K562 (cell line): ENCODE measurements at regions not wholly inside any gene's neighbourhood (a gene's known extent, or its start where the extent isn't known, plus 50 kb on each side); places are given as distances from the start of the nearest gene placed in this dataset.

ENCODE experiments used
- ATAC-seq: fragments of 200-7000 bp; cut with Tn5 transposase; 3 replicates; pipeline ENCODE4 v1.9.1; 2020; ENCODE audit warnings: moderate library complexity
- BruUV-seq: library from RNA; stranded (reverse); fragments of 400-500 nt; replicated peaks from 2 replicates; lab custom pipeline; 2021; lab: Mats Ljungman, UMichigan
- CTCF ChIA-PET: fragments of 300-600 bp; formaldehyde crosslinking; extraction: SDS; loops from one replicate; lab custom pipeline; 2021; ENCODE audit warnings: low intra/inter-chr PET ratio; lab: Yijun Ruan, JAX
- POLR2A ChIA-PET: fragments of 300-600, 350-650 bp; sonication (Branson Sonifier 250); formaldehyde crosslinking; extraction: SDS; loops from one replicate; lab custom pipeline; 2021; ENCODE audit warnings: antibody characterized with exemption, inconsistent platforms; lab: Yijun Ruan, JAX
- DNase-seq, 4 experiments: peaks; one replicate each; pipeline versions ENCODE4 v3.0.0 to v3.0.0-alpha.2; 2011 to 2018; ENCODE audit warnings: low spot score in 3 of 4, mixed read lengths in 3 of 4; ENCODE audit errors: extremely low read depth in 1 of 4
- FAIRE-seq: peaks from 2 replicates; lab custom pipeline; 2011; peaks lifted over from hg19 to GRCh38; lab: Jason Lieb, UNC
- H2AFZ ChIP-seq: 2 replicates; pipeline ENCODE4 v1.6.0; 2011; ENCODE audit warnings: low read depth, low read length, control low read depth, inconsistent platforms
- H3K27ac ChIP-seq: fragments of 200-600 bp; 3 replicates; pipeline ENCODE4 v1.8.0; 2011; ENCODE audit warnings: low read depth, mild to moderate bottlenecking, control low read depth, inconsistent platforms, low read length, moderate library complexity, mixed read lengths; ENCODE audit errors: extremely low read depth
- H3K27me3 ChIP-seq, 2 experiments: fragments of 300-600 bp in 1 of 2; 2 replicates in 1 of 2; 3 replicates in 1 of 2; pipeline versions ENCODE4 v1.6.0 to v1.8.0; 2011; ENCODE audit warnings: inconsistent platforms in 2 of 2, low read length in 2 of 2, mild to moderate bottlenecking in 1 of 2, mixed read lengths in 1 of 2, moderate library complexity in 1 of 2; ENCODE audit not compliant: control insufficient read depth in 2 of 2, insufficient read depth in 2 of 2
- H3K36me3 ChIP-seq: fragments of 300-600 bp; 3 replicates; pipeline ENCODE4 v1.8.0; 2011; ENCODE audit warnings: mild to moderate bottlenecking, low read length, inconsistent platforms; ENCODE audit not compliant: control insufficient read depth, insufficient read depth
- H3K4me1 ChIP-seq, 2 experiments: fragments of 200-600 bp in 1 of 2; replicated peaks in 1 of 2; 2 replicates in 1 of 2; 3 replicates in 1 of 2; pipeline versions ENCODE4 v1.5.1 to v1.8.0; 2011; ENCODE audit warnings: inconsistent platforms in 2 of 2, low read length in 2 of 2, mild to moderate bottlenecking in 1 of 2, mixed read lengths in 1 of 2, moderate library complexity in 1 of 2; ENCODE audit not compliant: control insufficient read depth in 2 of 2, insufficient read depth in 2 of 2
- H3K4me2 ChIP-seq: 2 replicates; pipeline ENCODE4 v1.6.1; 2011; ENCODE audit warnings: low read length, control low read depth, inconsistent platforms, mixed read lengths; ENCODE audit not compliant: insufficient read depth
- H3K4me3 ChIP-seq: fragments of 200-600 bp; sonication (generic), shearing (Covaris generic); 2 replicates; pipeline ENCODE4 v1.5.1; 2016; ENCODE audit warnings: control low read depth, inconsistent platforms
- H3K79me2 ChIP-seq: fragments of 200-600 bp; 3 replicates; pipeline ENCODE4 v1.8.0; 2011; ENCODE audit warnings: low read length, inconsistent platforms; ENCODE audit not compliant: control insufficient read depth, insufficient read depth
- H3K9ac ChIP-seq, 2 experiments: 2 replicates each; pipeline versions ENCODE4 v1.6.0 to v1.6.1; 2011; ENCODE audit warnings: low read depth in 2 of 2, low read length in 2 of 2, control low read depth in 1 of 2, inconsistent platforms in 1 of 2, mild to moderate bottlenecking in 1 of 2, mixed read lengths in 1 of 2; ENCODE audit not compliant: insufficient read depth in 1 of 2
- H3K9me1 ChIP-seq: one replicate; pipeline ENCODE4 v1.6.0; 2011; ENCODE audit warnings: inconsistent platforms, mild to moderate bottlenecking, low read length, moderate library complexity; ENCODE audit not compliant: control insufficient read depth, insufficient read depth
- H3K9me3 ChIP-seq: replicated peaks from 2 replicates; pipeline ENCODE4 v1.5.1; 2011; ENCODE audit warnings: low read depth, low read length, inconsistent platforms; ENCODE audit not compliant: control insufficient read depth, insufficient read depth
- H4K20me1 ChIP-seq: replicated peaks from 2 replicates; pipeline ENCODE4 v1.6.1; 2011; ENCODE audit warnings: low read length, inconsistent platforms, mixed read lengths; ENCODE audit not compliant: control insufficient read depth, insufficient read depth
- BMI1 ChIP-seq: fragments of 150-350 bp; IDR thresholded peaks from 2 replicates; pipeline ENCODE4 v1.6.1; 2014; ENCODE audit warnings: low read length
- CBX5 ChIP-seq: IDR thresholded peaks from 2 replicates; pipeline ENCODE4 v1.6.1; 2014; ENCODE audit warnings: low read depth, borderline replicate concordance
- HLTF ChIP-seq: fragments of 450-650 bp; IDR thresholded peaks from 2 replicates; pipeline ENCODE4 v1.6.1; 2016
- NFIX ChIP-seq: fragments of 250-450 bp; sonication (Bioruptor Pico); IDR thresholded peaks from 2 replicates; pipeline ENCODE4 v1.4.0; 2020; ENCODE audit warnings: low read depth, mild to moderate bottlenecking, moderate library complexity
- POLR2A ChIP-seq: fragments of 450-650 bp; conservative IDR thresholded peaks from 2 replicates; pipeline ENCODE4 v1.6.1; 2016
- RHOXF2B ChIP-seq: fragments of 250-450 bp; sonication (Bioruptor Pico); conservative IDR thresholded peaks from 2 replicates; pipeline ENCODE4 v1.5.1; 2021
- SETDB1 ChIP-seq: IDR thresholded peaks from one replicate; pipeline ENCODE4 v1.6.1; 2012; ENCODE audit warnings: low read length, control low read depth, inconsistent platforms
- TOE1 ChIP-seq, 2 experiments: fragments of 450-650 bp in 1 of 2; sonication (generic) in 1 of 2; formaldehyde crosslinking in 1 of 2; IDR thresholded peaks; 2 replicates each; pipeline versions ENCODE4 v1.7.1 to v1.8.0; 2016 to 2022; ENCODE audit warnings: borderline replicate concordance in 2 of 2, mild to moderate bottlenecking in 2 of 2, antibody characterized with exemption in 1 of 2, inconsistent platforms in 1 of 2, low read depth in 1 of 2, missing genetic modification reagents in 1 of 2, moderate library complexity in 1 of 2
- ZFP30 ChIP-seq: fragments of 250-450 bp; sonication (Bioruptor Pico); IDR thresholded peaks from 2 replicates; pipeline ENCODE4 v1.8.0; 2022; ENCODE audit warnings: moderate library complexity, mild to moderate bottlenecking, inconsistent platforms, borderline replicate concordance
- ZNF3 ChIP-seq: fragments of 250-450 bp; sonication (Bioruptor Pico); IDR thresholded peaks from 2 replicates; pipeline ENCODE4 v1.5.0; 2021; ENCODE audit warnings: mild to moderate bottlenecking, moderate library complexity
- ZNF57 ChIP-seq: fragments of 450-650 bp; formaldehyde crosslinking; IDR thresholded peaks from 2 replicates; pipeline ENCODE4 v1.4.0; 2020; ENCODE audit warnings: mild to moderate bottlenecking, moderate library complexity
- ZNF830 ChIP-seq: fragments of 250-450 bp; sonication (Bioruptor Pico); IDR thresholded peaks from 2 replicates; pipeline ENCODE4 v1.5.0; 2021; ENCODE audit warnings: mild to moderate bottlenecking
- WGBS: fragments of 100-300 bp; shearing (Covaris generic); methylation state at CpG from one replicate; pipeline ENCODE4 v1.1.6; 2016; ENCODE audit warnings: low coverage, mixed read lengths; ENCODE audit not compliant: insufficient coverage; ENCODE audit errors: missing lambda C conversion rate; 5-methylcytosine and 5-hydroxymethylcytosine counted together
- in situ Hi-C: fragments of 300-500 bp; cut with MboI; formaldehyde crosslinking; loops from 4 replicates; pipeline ENCODE4 v1.15.0; 2018; ENCODE audit warnings: inconsistent platforms, mixed read lengths
- intact Hi-C: fragments of 100-400 bp; cut with micrococcal nuclease; formaldehyde crosslinking; loops from 2 replicates; pipeline ENCODE4 v1.14.2; 2022
- TF ChIP-seq, protein P1 (sequence below): fragments of 450-650 bp; IDR thresholded peaks from 2 replicates; pipeline ENCODE4 v1.6.1; 2016; ENCODE audit warnings: mild to moderate bottlenecking

- H3K4me3 ChIP-seq = no peak overlapping the region
- H3K27ac ChIP-seq = no peak overlapping the region
- ATAC-seq = no peak
- no peak overlapping the region for H3K4me2 ChIP-seq
- intact Hi-C loops (no loop called here), in situ Hi-C loops (no loop called here)
- no peaks in the 10 kb centered on the region for H3K9me3 ChIP-seq
- no peak overlapping the region for H3K9ac ChIP-seq
- no TSS peak for BruUV-seq
- DNase-seq = no peak
- no peaks in the 10 kb centered on the region for H3K36me3 ChIP-seq
- no peaks in the 10 kb centered on the region for H3K79me2 ChIP-seq
- no peaks in the 10 kb centered on the region for H4K20me1 ChIP-seq
- TF ChIP-seq NFIX (CRISPR knock-in tag) (no peak), BMI1 (no peak), ZNF830 (CRISPR knock-in tag) (no peak), SETDB1 (no peak), RHOXF2B (CRISPR knock-in tag) (no peak), ZNF57 (CRISPR knock-in tag) (no peak), ZFP30 (CRISPR knock-in tag) (no peak), HLTF (no peak), POLR2A (no peak), ZNF3 (CRISPR knock-in tag) (no peak), CBX5 (no peak), TOE1 (IDR thresholded peaks at IDR 0.05; ENCODE audit: borderline replicate concordance) (no peak), TOE1 (CRISPR knock-in tag; IDR thresholded peaks at IDR 0.05; ENCODE audit: borderline replicate concordance, low read depth) (no peak)
- TF ChIP-seq, protein P1, sequence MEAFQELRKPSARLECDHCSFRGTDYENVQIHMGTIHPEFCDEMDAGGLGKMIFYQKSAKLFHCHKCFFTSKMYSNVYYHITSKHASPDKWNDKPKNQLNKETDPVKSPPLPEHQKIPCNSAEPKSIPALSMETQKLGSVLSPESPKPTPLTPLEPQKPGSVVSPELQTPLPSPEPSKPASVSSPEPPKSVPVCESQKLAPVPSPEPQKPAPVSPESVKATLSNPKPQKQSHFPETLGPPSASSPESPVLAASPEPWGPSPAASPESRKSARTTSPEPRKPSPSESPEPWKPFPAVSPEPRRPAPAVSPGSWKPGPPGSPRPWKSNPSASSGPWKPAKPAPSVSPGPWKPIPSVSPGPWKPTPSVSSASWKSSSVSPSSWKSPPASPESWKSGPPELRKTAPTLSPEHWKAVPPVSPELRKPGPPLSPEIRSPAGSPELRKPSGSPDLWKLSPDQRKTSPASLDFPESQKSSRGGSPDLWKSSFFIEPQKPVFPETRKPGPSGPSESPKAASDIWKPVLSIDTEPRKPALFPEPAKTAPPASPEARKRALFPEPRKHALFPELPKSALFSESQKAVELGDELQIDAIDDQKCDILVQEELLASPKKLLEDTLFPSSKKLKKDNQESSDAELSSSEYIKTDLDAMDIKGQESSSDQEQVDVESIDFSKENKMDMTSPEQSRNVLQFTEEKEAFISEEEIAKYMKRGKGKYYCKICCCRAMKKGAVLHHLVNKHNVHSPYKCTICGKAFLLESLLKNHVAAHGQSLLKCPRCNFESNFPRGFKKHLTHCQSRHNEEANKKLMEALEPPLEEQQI = no peak
- no peak overlapping the region for H2AFZ ChIP-seq
- no peaks in the 10 kb centered on the region for H3K4me1 ChIP-seq
- under 1% methylated on average over 10 of the region's 12 CpGs for WGBS
- peaks cover 0 to 4% of the 10 kb centered on the region in 2 experiments; a peak in 1 of 5 replicates for H3K27me3 ChIP-seq
- no peak for FAIRE-seq
- POLR2A ChIA-PET = interaction anchor here (1.0 kb wide), 1 partner anchor 13 kb away, joined by 3 read pairs; no protein-coding TSS in a partner anchor
- CTCF ChIA-PET = no interaction called here
- H3K9me1 ChIP-seq = no peaks in the 10 kb centered on the region
These were observed 304.6 kb downstream of the ACTL7B start for GRCh38 chr9:108551030-108551841.
